ENCODE measurements at regions not wholly inside any gene's neighbourhood (a gene's known extent, or its start where the extent isn't known, plus 50 kb on each side); places are given as distances from the start of the nearest gene placed in this dataset.

GRCh38 chrX:93468075-93468474 is 205.3 kb downstream of the NAP1L3 start:
- TF ChIP-seq, protein P1, sequence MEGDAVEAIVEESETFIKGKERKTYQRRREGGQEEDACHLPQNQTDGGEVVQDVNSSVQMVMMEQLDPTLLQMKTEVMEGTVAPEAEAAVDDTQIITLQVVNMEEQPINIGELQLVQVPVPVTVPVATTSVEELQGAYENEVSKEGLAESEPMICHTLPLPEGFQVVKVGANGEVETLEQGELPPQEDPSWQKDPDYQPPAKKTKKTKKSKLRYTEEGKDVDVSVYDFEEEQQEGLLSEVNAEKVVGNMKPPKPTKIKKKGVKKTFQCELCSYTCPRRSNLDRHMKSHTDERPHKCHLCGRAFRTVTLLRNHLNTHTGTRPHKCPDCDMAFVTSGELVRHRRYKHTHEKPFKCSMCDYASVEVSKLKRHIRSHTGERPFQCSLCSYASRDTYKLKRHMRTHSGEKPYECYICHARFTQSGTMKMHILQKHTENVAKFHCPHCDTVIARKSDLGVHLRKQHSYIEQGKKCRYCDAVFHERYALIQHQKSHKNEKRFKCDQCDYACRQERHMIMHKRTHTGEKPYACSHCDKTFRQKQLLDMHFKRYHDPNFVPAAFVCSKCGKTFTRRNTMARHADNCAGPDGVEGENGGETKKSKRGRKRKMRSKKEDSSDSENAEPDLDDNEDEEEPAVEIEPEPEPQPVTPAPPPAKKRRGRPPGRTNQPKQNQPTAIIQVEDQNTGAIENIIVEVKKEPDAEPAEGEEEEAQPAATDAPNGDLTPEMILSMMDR (IDR thresholded peaks at IDR 0.05) = no peak

- TF ChIP-seq, protein P1 (IDR thresholded peaks at IDR 0.05) = no peak
Observed at GRCh38 chrX:93466383-93466782, 207.0 kb downstream of the NAP1L3 start.

- TF ChIP-seq, protein P1 (IDR thresholded peaks at IDR 0.05) = no peak
Observed at GRCh38 chrX:93461060-93461459, 212.3 kb downstream of the NAP1L3 start.

- TF ChIP-seq, protein P1 (IDR thresholded peaks at IDR 0.05) = no peak
Observed at GRCh38 chrX:93454509-93454908, 218.9 kb downstream of the NAP1L3 start.

DNA sequence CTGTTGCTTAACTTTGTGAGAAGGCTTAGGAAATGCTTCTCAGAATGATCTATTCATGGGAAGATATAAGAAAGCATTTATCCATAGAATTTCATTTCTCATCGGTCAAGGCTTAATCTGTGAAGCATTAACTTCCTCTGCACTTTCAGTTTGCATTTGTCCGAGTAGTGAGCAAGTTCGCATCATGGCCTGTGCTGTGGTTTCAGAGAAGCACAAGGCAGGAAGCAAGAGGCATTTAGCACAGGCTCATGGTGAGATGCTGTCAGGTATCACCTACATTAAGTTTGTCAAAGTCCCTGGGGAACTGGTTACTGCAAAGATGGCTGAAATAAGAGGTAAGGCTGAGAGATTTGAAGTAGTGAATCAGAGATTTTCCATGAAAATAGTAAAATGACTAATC is 244.9 kb downstream of the NAP1L3 start:
- TF ChIP-seq, protein P1 (IDR thresholded peaks at IDR 0.05) = no peak

GRCh38 chrX:93422693-93423092 is 250.7 kb downstream of the NAP1L3 start:
- TF ChIP-seq, protein P1 (IDR thresholded peaks at IDR 0.05) = peak; percentile 46

DNA sequence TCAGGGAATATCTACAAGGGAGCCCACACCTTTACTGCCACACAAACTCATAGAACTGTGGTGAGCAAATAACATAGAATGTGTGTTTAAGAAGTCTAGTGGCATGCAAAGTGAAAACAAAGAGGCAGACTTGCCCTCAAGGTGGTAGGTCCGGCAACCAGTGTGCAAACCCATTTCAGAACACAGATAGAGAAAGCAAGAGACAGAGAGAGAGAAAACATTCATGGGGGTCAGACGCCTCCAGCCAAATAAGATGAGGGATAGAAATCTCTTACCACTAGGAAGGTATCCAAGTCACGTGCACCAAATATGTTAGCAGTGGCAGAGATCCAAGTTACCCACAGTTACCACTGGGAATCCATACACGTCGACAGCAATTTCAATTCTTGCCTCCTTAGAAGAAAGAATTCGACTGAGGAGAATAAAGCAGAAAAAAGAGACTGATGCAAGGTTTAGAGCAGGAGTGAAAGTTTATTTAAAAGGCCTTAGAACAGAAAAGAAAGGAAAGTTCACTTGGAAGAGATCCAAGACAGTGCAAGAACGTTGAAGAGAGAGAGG is 252.8 kb downstream of the NAP1L3 start:
- TF ChIP-seq, protein P1 (IDR thresholded peaks at IDR 0.05) = no peak

- TF ChIP-seq, protein P1 (IDR thresholded peaks at IDR 0.05) = no peak
Observed at GRCh38 chrX:93420090-93420489, 253.3 kb downstream of the NAP1L3 start.
